ENCODE measurements at regions not wholly inside any gene's neighbourhood (a gene's known extent, or its start where the extent isn't known, plus 50 kb on each side); places are given as distances from the start of the nearest gene placed in this dataset.

DNA sequence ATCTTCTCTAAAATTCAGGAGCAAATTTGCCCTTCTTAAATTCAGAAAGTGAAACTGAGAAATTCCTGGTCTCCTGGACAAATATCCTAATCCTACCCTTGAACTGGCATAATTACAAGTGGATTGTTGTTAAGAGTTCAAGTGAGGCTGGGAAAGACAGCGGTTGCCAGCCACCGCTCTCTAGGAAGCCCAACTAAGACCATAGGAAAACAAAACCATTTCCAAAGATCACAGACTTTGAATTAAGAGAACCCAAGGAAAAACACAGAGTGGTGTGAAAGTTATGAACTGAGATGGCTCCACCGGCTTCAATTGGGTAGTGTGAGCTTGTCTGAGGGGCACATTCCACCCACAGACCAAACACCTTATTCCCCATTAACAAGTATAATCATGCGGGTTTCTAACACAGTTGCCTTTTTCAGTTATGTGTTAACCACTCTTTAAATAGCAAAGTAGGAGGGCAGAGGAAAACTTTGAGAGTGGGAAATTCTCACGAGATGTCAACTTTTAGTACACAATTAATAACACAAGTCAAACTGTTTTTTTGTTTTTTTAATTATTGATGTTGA lies 1628.8 kb upstream of the SEL1L start:
- TF ChIP-seq, protein P1, sequence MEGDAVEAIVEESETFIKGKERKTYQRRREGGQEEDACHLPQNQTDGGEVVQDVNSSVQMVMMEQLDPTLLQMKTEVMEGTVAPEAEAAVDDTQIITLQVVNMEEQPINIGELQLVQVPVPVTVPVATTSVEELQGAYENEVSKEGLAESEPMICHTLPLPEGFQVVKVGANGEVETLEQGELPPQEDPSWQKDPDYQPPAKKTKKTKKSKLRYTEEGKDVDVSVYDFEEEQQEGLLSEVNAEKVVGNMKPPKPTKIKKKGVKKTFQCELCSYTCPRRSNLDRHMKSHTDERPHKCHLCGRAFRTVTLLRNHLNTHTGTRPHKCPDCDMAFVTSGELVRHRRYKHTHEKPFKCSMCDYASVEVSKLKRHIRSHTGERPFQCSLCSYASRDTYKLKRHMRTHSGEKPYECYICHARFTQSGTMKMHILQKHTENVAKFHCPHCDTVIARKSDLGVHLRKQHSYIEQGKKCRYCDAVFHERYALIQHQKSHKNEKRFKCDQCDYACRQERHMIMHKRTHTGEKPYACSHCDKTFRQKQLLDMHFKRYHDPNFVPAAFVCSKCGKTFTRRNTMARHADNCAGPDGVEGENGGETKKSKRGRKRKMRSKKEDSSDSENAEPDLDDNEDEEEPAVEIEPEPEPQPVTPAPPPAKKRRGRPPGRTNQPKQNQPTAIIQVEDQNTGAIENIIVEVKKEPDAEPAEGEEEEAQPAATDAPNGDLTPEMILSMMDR (IDR thresholded peaks at IDR 0.05; ENCODE audit: poor library complexity, severe bottlenecking) = no peak
- TF ChIP-seq MXI1 (conservative IDR thresholded peaks at IDR 0.05; ENCODE audit: poor library complexity, severe bottlenecking) (no peak), POLR2AphosphoS5 (IDR thresholded peaks at IDR 0.05) (no peak)
